GM23248 (cell line): ENCODE measurements at regions not wholly inside any gene's neighbourhood (a gene's known extent, or its start where the extent isn't known, plus 50 kb on each side); places are given as distances from the start of the nearest gene placed in this dataset.

Source experiments
- EZH2 ChIP-seq: fragments of 200-600 bp; sonication (generic); IDR thresholded peaks from 2 replicates; pipeline ENCODE4 v1.6.1; 2018; ENCODE audit warnings: antibody characterized with exemption, mild to moderate bottlenecking; ENCODE audit not compliant: insufficient read depth, poor library complexity, severe bottlenecking
- EZH2phosphoT487 ChIP-seq: fragments of 200-600 bp; sonication (generic); IDR thresholded peaks from 2 replicates; pipeline ENCODE4 v1.6.1; 2018; ENCODE audit warnings: antibody characterized with exemption, moderate library complexity, mild to moderate bottlenecking, low read depth; ENCODE audit not compliant: insufficient read depth

GRCh38 chr2:237258116-237258515 lies 155.8 kb downstream of the COL6A3 start:
- TF ChIP-seq EZH2phosphoT487: no peak
- no peak for TF ChIP-seq EZH2
